Type B pancreatic cell (in vitro differentiated cells): ENCODE measurements at regions not wholly inside any gene's neighbourhood (a gene's known extent, or its start where the extent isn't known, plus 50 kb on each side); places are given as distances from the start of the nearest gene placed in this dataset.
A peak's percentile ranks its signal among the peaks of the same experiment; 100 is the strongest.

Source experiments
- DNase-seq: peaks from one replicate; pipeline ENCODE4 v3.0.0; 2021; ENCODE audit warnings: mixed read lengths; ENCODE audit not compliant: unreplicated experiment; ENCODE audit errors: extremely low spot score
- H3K27ac Mint-ChIP-seq: 2 replicates; pipeline ENCODE4 v1.8.0; 2021; ENCODE audit warnings: mild to moderate bottlenecking, mixed read lengths
- H3K27me3 Mint-ChIP-seq: 2 replicates; pipeline ENCODE4 v1.8.0; 2021; ENCODE audit warnings: mixed read lengths
- H3K36me3 Mint-ChIP-seq: 2 replicates; pipeline ENCODE4 v1.8.0; 2021; ENCODE audit warnings: mixed read lengths
- H3K4me1 Mint-ChIP-seq: one replicate; pipeline ENCODE4 v1.8.0; 2021; ENCODE audit warnings: mixed read lengths; ENCODE audit not compliant: unreplicated experiment
- H3K4me3 Mint-ChIP-seq: 2 replicates; pipeline ENCODE4 v1.8.0; 2021; ENCODE audit warnings: mild to moderate bottlenecking, mixed read lengths
- H3K9me3 Mint-ChIP-seq: 2 replicates; pipeline ENCODE4 v1.8.0; 2021; ENCODE audit warnings: mixed read lengths
- TF ChIP-seq, protein P1 (sequence below): fragments of 200-600 bp; sonication (generic); conservative IDR thresholded peaks from 2 replicates; pipeline ENCODE4 v1.5.0; 2021; ENCODE audit warnings: antibody characterized with exemption, mild to moderate bottlenecking

DNA sequence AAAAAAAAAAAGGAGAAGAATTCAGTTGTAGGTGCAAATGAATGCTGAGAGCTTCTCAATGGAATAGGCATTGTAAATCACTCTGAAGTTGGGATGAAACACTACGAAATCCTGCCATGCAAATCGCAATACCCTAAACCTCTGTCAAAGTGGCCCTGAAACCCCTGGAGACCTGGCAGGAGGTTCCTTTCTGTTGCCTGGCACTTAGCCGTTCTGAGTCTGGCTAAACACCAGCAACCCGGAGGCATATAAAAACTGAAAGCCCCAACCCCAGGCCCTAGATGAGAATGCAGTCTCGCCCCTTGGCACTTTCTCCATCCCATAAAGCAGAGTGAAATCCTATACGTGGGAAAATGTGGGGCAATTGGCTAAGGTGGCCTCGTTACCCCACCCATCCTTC is 151.5 kb upstream of the PARP11 start:
- Mint-ChIP-seq H3K36me3 (peaks cover 8% of the 10 kb centered on the region), H3K27ac (no peak overlapping the region)
- DNase-seq: no peak

DNA sequence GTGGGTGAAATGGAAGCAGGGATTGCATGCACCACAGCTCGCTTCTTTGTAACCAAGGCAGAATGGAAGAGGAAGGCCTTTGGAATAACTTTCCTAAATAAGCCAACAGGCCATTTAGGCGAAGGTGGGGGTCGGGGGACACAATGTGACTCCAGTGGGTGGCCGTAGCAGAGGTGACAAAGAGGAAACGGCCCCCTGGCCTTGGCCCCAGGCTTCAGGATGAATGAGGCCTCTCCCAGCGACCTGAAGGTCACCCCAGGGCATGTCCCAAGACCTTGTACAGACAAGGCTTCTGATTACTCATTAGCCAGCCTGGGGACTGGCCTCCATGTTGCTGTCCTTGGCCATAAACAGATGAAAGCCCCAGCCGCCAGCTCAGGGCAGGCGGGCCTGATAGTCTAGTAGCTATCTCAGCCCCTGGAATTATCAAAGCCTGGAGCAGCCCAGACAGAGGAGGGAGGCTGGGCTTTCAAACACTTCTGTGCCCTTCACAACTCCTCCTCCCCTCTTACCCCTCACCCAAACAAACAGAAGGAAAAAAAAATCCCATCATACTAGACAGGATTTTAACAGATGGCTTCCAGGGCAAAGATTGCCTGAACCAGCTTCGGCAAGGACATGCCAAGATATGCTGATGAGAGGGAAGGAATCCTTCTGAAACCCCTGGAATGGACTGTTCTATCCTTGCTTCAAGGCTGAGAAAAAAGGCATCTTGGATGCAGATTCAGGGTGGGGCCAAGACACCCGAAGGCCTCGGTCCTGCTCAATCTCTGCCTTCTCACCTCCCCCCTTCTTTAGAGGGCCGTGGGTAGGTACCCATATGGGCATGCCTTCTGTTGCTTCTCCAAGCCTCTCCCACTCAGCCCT is 142.3 kb upstream of the PARP11 start:
- Mint-ChIP-seq H3K4me3 (peak overlapping the region; percentile 40), H3K27ac (peak overlapping the region; percentile 80), H3K36me3 (peaks cover 3% of the 10 kb centered on the region), H3K4me1 (peaks cover 22% of the 10 kb centered on the region), H3K27me3 (peaks cover 12% of the 10 kb centered on the region), H3K9me3 (peaks cover 8% of the 10 kb centered on the region)
- no peak for DNase-seq
- TF ChIP-seq, protein P1, sequence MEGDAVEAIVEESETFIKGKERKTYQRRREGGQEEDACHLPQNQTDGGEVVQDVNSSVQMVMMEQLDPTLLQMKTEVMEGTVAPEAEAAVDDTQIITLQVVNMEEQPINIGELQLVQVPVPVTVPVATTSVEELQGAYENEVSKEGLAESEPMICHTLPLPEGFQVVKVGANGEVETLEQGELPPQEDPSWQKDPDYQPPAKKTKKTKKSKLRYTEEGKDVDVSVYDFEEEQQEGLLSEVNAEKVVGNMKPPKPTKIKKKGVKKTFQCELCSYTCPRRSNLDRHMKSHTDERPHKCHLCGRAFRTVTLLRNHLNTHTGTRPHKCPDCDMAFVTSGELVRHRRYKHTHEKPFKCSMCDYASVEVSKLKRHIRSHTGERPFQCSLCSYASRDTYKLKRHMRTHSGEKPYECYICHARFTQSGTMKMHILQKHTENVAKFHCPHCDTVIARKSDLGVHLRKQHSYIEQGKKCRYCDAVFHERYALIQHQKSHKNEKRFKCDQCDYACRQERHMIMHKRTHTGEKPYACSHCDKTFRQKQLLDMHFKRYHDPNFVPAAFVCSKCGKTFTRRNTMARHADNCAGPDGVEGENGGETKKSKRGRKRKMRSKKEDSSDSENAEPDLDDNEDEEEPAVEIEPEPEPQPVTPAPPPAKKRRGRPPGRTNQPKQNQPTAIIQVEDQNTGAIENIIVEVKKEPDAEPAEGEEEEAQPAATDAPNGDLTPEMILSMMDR: no peak

More for the DNA sequence above, 151.5 kb upstream of the PARP11 start:
- no peaks in the 10 kb centered on the region for H3K9me3 Mint-ChIP-seq
- peaks cover 25% of the 10 kb centered on the region for H3K4me1 Mint-ChIP-seq
- TF ChIP-seq, protein P1: no peak
- peaks cover 40% of the 10 kb centered on the region for H3K27me3 Mint-ChIP-seq
- no peak overlapping the region for H3K4me3 Mint-ChIP-seq

DNA sequence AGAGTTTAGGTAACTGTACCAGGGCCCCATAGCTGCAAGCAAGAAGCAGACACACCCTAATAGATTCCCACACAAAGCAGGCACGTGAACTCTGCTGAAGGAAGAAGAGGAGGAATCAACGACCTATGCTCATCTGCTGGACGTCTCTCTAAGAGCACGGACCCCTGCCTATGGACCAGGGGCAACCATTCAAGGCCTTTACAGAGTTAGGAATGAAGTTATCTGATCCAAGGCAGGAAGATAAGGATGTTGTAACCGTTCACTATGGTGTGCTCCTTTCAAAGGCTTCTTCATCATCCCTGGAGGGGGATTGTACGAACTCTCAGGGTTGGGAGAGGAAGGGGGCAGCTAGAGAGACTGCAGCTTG is 141.6 kb upstream of the PARP11 start:
- no peak for DNase-seq
- H3K4me3 Mint-ChIP-seq: peak overlapping the region; percentile 40
- peaks cover 12% of the 10 kb centered on the region for H3K27me3 Mint-ChIP-seq
- peaks cover 3% of the 10 kb centered on the region for H3K36me3 Mint-ChIP-seq
- peaks cover 22% of the 10 kb centered on the region for H3K4me1 Mint-ChIP-seq
- peak overlapping the region; percentile 80 for H3K27ac Mint-ChIP-seq
- TF ChIP-seq, protein P1: no peak
- H3K9me3 Mint-ChIP-seq: peaks cover 8% of the 10 kb centered on the region

DNA sequence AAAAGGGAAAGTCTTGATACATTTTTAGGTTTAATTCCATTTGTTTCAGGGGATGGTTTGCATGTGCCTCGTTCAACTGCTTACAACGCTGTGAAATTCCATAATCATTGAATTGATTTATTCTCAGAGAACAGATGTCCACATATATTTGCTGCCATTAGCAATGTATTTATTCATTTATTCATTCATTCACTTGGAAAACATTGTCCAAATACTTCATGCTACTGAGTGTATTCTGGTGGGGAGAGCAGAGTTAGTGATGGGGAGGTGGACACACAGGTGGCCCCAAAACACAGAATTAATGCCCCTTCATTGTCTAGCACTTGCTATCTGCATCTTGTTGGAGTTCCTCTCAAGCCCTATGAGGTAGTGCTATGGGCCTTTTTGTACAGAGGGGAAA is 141.2 kb upstream of the PARP11 start:
- peaks cover 10% of the 10 kb centered on the region for H3K27me3 Mint-ChIP-seq
- peaks cover 22% of the 10 kb centered on the region for H3K4me1 Mint-ChIP-seq
- H3K36me3 Mint-ChIP-seq: peaks cover 3% of the 10 kb centered on the region
- peak overlapping the region; percentile 80 for H3K27ac Mint-ChIP-seq
- H3K4me3 Mint-ChIP-seq: peak overlapping the region; percentile 40
- DNase-seq: no peak
- TF ChIP-seq, protein P1: no peak
- H3K9me3 Mint-ChIP-seq: peaks cover 8% of the 10 kb centered on the region

DNA sequence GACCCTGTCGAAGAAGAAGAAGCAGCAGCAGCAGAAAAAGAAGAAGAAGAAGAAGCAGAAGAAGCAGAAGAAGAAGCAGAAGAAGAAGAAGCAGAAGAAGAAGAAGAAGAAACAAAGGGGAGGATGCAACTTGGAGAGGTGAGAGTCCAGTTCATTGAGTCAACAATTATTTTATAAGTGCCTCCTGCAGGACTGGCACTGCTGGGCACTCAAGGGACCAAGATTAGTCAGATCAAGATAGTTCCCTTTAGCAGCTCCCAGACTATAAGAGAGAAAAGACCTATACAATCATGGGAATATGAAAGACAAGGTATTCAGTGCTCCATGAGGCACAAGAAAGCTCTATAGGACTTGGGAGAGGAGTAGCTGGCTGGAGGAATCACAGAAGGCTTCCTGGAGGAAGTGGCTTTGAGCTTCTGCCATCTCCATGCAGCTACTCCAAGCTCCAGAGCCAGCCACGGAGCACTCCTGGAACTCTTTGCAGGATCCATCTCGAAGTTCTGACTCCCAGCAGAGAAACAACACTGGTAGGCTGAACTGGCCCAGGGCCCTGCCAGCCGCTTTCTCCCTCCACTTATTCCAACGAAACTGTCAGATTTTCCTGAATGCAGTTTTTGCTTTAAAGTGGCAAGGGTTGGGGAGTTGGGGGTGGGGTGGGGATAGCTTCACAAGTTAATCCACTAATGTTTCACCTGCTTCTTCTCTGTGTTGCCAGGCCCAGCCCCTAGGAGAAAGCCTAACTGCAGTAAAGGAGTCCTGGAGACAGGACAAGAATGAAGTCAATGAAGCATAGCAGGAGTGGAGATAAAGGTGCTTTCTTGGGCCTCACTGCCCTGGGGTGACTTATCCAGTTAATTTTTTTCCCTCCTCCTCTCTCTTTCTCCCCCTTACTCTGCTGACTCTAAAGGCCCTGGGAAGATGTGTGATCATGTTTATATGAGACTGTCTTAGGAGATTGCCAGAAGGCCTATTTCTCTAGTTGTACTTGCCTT is 140.1 kb upstream of the PARP11 start:
- no peak for DNase-seq
- Mint-ChIP-seq H3K36me3 (peaks cover 3% of the 10 kb centered on the region), H3K27me3 (peaks cover 4% of the 10 kb centered on the region), H3K4me3 (no peak overlapping the region), H3K9me3 (peaks cover 8% of the 10 kb centered on the region), H3K4me1 (peaks cover 22% of the 10 kb centered on the region), H3K27ac (peak overlapping the region; percentile 7)
- TF ChIP-seq, protein P1: no peak
